ENCODE measurements at regions not wholly inside any gene's neighbourhood (a gene's known extent, or its start where the extent isn't known, plus 50 kb on each side); places are given as distances from the start of the nearest gene placed in this dataset.

DNA sequence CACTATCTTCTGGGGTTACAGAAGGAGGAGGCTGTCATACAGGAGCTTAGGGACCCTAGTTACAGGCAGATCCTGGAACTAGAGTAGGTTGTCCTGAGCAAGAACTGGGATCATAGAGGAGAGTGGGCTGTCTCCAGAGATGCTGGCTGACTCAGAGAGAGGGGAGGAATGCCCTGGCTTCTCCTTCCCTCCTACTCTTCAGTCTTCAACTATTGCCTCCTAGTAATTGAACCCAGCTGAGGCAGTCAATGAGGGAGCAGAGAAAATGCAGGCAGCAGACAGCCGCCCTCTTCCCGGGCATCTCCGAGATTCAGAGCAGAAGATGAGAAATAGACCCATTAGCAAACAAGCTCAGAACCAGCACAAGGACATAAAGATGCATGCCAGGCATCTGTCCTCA is 118.3 kb upstream of the PDE5A start:
- Histone ChIP-seq H3K4me1 (no peaks in the 10 kb centered on the region), H3K9me3 (no peaks in the 10 kb centered on the region), H3K4me3 (no peak overlapping the region), H3K27ac (no peak overlapping the region), H3K36me3 (no peaks in the 10 kb centered on the region), H3K27me3 (no peaks in the 10 kb centered on the region)
- intact Hi-C loops (cut with DNase I), result no loop called here
- peak in 2 of 4 donors; percentile 23 to 46 for ATAC-seq
- WGBS, 2 donors, result 87 to 95% methylated on average over 3 of the region's 3 CpGs
- TF ChIP-seq, protein P1, sequence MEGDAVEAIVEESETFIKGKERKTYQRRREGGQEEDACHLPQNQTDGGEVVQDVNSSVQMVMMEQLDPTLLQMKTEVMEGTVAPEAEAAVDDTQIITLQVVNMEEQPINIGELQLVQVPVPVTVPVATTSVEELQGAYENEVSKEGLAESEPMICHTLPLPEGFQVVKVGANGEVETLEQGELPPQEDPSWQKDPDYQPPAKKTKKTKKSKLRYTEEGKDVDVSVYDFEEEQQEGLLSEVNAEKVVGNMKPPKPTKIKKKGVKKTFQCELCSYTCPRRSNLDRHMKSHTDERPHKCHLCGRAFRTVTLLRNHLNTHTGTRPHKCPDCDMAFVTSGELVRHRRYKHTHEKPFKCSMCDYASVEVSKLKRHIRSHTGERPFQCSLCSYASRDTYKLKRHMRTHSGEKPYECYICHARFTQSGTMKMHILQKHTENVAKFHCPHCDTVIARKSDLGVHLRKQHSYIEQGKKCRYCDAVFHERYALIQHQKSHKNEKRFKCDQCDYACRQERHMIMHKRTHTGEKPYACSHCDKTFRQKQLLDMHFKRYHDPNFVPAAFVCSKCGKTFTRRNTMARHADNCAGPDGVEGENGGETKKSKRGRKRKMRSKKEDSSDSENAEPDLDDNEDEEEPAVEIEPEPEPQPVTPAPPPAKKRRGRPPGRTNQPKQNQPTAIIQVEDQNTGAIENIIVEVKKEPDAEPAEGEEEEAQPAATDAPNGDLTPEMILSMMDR (IDR thresholded peaks at IDR 0.05), result no peak
- no peak for FAIRE-seq
- no peak for DNase-seq

DNA sequence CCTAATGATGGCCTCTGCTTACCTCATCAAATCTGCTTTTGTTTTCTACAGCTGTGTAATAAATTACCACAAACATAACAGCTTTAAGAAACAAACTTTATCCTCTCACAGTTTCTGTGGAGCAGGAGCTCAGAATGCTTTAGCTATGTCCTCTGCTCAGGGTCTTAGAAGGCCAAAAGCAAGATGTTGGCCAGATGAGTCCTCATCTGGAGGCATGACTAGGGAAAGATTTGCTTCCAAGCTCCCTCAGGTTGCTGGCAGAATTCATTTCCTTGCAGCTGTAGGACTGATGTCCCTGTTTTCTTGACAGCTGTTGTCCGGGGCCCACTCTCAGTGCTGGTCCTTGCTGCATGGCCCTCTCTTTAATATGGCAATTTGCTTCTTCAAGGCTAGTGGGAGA is 116.7 kb upstream of the PDE5A start:
- TF ChIP-seq, protein P1 (IDR thresholded peaks at IDR 0.05), result no peak
- H3K27ac ChIP-seq, result no peak overlapping the region
- intact Hi-C loops (cut with DNase I), result no loop called here
- WGBS, 2 donors, result 68 to 73% methylated on average over 1 of the region's 1 CpG
- H3K36me3 ChIP-seq, result no peaks in the 10 kb centered on the region
- ATAC-seq (no peak), DNase-seq (no peak), FAIRE-seq (no peak)
- no peak overlapping the region for H3K4me3 ChIP-seq
- H3K4me1 ChIP-seq, result no peaks in the 10 kb centered on the region
- H3K9me3 ChIP-seq, result no peaks in the 10 kb centered on the region
- no peaks in the 10 kb centered on the region for H3K27me3 ChIP-seq

DNA sequence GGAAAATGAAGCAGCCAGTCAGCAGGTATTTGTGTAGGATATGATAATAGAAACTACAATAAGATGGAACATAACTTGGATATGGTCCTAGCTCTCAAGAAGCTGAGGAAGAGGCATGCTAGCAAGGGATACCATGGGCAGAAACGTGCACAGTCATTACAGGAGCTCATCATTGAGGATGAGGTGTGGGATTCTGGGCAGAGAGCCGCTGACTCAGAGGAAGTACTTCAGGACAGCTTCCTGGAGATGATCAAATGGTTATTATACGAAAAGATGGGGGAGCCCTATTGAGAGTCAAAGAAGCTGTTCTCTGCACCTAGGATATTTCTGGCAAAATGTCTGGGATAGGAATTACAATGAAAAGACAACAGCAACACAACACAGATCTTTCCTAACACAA is 116.0 kb upstream of the PDE5A start:
- Histone ChIP-seq H3K36me3 (no peaks in the 10 kb centered on the region), H3K4me3 (no peak overlapping the region), H3K27me3 (no peaks in the 10 kb centered on the region), H3K9me3 (no peaks in the 10 kb centered on the region), H3K4me1 (no peaks in the 10 kb centered on the region), H3K27ac (no peak overlapping the region)
- FAIRE-seq, result no peak
- DNase-seq, result no peak
- intact Hi-C loops (cut with DNase I), result no loop called here
- WGBS, 2 donors, result 61 to 75% methylated on average over 3 of the region's 3 CpGs
- no peak for ATAC-seq
- TF ChIP-seq, protein P1 (IDR thresholded peaks at IDR 0.05), result no peak

DNA sequence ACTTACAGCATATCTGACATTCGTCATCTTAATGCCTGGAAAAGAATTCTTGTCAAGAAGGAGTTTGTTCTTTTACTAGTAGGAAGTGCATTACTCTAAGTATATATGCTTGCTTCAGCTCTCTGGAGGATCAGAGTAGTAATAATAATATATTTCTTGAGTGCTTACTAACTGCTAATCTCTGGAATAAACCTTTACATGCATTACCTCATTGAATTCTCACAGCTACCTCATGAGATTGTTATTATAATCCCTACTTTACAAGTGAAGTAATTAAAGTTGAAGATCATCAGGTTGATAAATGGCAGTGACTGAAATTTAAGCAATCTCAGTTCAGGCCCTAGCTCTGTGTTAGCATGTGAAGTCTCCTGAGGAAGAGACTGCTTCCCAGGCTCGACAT is 115.0 kb upstream of the PDE5A start:
- ATAC-seq, result no peak
- TF ChIP-seq, protein P1 (IDR thresholded peaks at IDR 0.05), result no peak
- no peaks in the 10 kb centered on the region for H3K9me3 ChIP-seq
- no peaks in the 10 kb centered on the region for H3K36me3 ChIP-seq
- H3K27ac ChIP-seq, result no peak overlapping the region
- WGBS, 2 donors, result 51 to 54% methylated on average over 2 of the region's 2 CpGs
- intact Hi-C loops (cut with DNase I), result no loop called here
- no peak for FAIRE-seq
- H3K4me1 ChIP-seq, result no peaks in the 10 kb centered on the region
- H3K4me3 ChIP-seq, result no peak overlapping the region
- DNase-seq, result no peak
- no peaks in the 10 kb centered on the region for H3K27me3 ChIP-seq

DNA sequence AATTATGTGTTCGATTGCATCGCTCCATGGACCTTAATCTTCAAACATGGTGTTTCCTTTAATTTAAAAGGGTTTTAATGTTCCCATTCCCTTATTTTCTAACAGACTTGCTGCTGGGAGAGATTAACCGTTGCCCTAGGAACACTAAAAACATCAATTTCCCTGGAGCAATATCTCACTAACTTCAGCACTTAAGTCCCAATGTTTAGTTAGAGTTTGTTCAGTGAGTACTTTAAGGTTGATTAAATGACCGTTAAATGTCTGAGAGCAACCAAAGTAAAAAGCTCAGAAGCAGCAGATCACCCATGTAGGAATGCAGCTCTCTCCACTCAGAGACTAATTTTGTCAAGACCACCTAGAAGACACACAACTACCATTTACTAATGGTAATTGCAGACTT is 111.2 kb upstream of the PDE5A start:
- Histone ChIP-seq H3K27me3 (no peaks in the 10 kb centered on the region), H3K9me3 (no peaks in the 10 kb centered on the region), H3K36me3 (no peaks in the 10 kb centered on the region), H3K4me3 (no peak overlapping the region), H3K4me1 (no peaks in the 10 kb centered on the region), H3K27ac (no peak overlapping the region)
- no peak for FAIRE-seq
- intact Hi-C loops (cut with DNase I), result no loop called here
- DNase-seq, result no peak
- TF ChIP-seq, protein P1 (IDR thresholded peaks at IDR 0.05), result no peak
- no peak for ATAC-seq
- WGBS, 2 donors, result 67 to 70% methylated on average over 4 of the region's 4 CpGs
